ENCODE measurements at regions not wholly inside any gene's neighbourhood (a gene's known extent, or its start where the extent isn't known, plus 50 kb on each side); places are given as distances from the start of the nearest gene placed in this dataset.

DNA sequence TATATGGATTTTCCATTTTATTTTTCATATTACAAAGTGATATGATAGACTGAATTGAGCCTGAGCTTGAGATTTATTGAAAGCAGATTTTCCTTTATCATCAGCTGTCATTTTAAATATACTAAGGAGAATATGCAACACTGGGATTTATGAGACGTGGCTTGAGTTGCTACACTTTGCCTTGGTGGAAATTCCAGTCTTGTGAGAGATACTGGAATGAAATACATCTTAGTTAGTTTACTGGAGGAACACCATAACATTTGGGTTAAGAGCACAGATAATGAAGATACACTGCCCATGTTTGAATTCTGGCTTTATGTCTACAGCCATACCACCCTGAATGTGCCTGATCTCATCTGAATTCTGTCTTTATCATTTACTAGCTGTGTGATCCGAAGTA, 86.5 kb upstream of the IFNGR1 start:
- H3K36me3 ChIP-seq (ENCODE audit: control insufficient read depth, insufficient read depth, low read length) = no peaks in the 10 kb centered on the region
- TF ChIP-seq, protein P1, sequence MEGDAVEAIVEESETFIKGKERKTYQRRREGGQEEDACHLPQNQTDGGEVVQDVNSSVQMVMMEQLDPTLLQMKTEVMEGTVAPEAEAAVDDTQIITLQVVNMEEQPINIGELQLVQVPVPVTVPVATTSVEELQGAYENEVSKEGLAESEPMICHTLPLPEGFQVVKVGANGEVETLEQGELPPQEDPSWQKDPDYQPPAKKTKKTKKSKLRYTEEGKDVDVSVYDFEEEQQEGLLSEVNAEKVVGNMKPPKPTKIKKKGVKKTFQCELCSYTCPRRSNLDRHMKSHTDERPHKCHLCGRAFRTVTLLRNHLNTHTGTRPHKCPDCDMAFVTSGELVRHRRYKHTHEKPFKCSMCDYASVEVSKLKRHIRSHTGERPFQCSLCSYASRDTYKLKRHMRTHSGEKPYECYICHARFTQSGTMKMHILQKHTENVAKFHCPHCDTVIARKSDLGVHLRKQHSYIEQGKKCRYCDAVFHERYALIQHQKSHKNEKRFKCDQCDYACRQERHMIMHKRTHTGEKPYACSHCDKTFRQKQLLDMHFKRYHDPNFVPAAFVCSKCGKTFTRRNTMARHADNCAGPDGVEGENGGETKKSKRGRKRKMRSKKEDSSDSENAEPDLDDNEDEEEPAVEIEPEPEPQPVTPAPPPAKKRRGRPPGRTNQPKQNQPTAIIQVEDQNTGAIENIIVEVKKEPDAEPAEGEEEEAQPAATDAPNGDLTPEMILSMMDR (IDR thresholded peaks at IDR 0.05; ENCODE audit: insufficient read depth in 1 of 2, low read depth in 1 of 2, low read length in 1 of 2, severe bottlenecking in 1 of 2, unreplicated experiment in 1 of 2) = no peak
- Mint-ChIP-seq H3K27me3 (ENCODE audit: insufficient read depth, unreplicated experiment) (no peaks in the 10 kb centered on the region), H3K4me3 (ENCODE audit: unreplicated experiment) (no peak overlapping the region), H3K9me3 (ENCODE audit: unreplicated experiment) (peaks cover 10% of the 10 kb centered on the region), H3K4me1 (ENCODE audit: low read depth, unreplicated experiment) (no peaks in the 10 kb centered on the region), H3K36me3 (ENCODE audit: insufficient read depth, unreplicated experiment) (no peaks in the 10 kb centered on the region), H3K27ac (ENCODE audit: unreplicated experiment) (no peak overlapping the region)
- intact Hi-C loops (cut with micrococcal nuclease; ENCODE audit: unreplicated experiment) = no loop called here
- H3K4me1 ChIP-seq = no peaks in the 10 kb centered on the region
- H3K27me3 ChIP-seq (replicated peaks; ENCODE audit: control insufficient read depth, insufficient read depth, low read length) = no peaks in the 10 kb centered on the region
- no peak overlapping the region for H3K4me3 ChIP-seq (ENCODE audit: low read depth, low read length)
- H3K9me3 ChIP-seq = no peaks in the 10 kb centered on the region
- BruUV-seq (replicated peaks) = no TSS peak
- no peak for DNase-seq
- POLR2A ChIA-PET = no interaction called here
- CTCF ChIA-PET = no interaction called here

DNA sequence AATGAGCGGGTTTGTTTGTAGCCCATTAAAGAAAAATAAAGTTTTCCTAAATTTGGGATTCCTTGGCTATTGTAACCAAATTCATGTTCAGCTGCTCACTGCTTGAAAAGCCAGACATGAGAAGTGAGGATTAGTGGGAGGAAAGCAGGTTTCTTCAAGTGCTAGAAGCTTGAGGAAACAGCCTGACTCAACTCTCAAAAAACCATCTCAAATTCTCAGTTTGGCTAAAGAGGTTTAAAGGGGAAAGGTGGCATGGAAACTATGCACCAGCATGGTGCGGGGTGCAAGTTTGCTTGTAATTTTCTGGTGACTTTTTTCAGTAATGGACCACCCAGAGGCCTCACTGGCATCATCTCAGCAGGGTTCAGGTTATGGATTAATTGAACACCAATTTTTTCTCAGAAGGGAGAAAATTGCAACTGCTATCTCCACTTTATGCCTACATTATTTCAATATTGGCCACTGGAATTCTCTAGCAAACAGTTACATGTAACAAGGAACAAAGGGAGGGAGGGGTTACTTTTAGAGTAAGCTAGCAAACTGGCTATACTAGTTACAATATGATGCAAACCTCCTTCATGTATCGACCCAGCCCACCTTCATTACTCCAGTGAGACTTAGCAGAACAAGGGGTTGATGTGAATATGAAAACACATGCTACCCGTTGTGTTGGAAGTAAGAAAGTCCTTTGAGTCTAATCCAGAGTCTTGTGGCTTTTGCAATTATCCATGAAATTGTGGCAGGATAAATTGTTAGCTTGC, 85.0 kb upstream of the IFNGR1 start:
- no peaks in the 10 kb centered on the region for H3K4me1 Mint-ChIP-seq (ENCODE audit: low read depth, unreplicated experiment)
- TF ChIP-seq, protein P1 (IDR thresholded peaks at IDR 0.05; ENCODE audit: insufficient read depth in 1 of 2, low read depth in 1 of 2, low read length in 1 of 2, severe bottlenecking in 1 of 2, unreplicated experiment in 1 of 2) = no peak
- no peaks in the 10 kb centered on the region for H3K36me3 ChIP-seq (ENCODE audit: control insufficient read depth, insufficient read depth, low read length)
- H3K4me3 ChIP-seq (ENCODE audit: low read depth, low read length) = no peak overlapping the region
- no peaks in the 10 kb centered on the region for H3K36me3 Mint-ChIP-seq (ENCODE audit: insufficient read depth, unreplicated experiment)
- no peaks in the 10 kb centered on the region for H3K4me1 ChIP-seq
- BruUV-seq (replicated peaks) = no TSS peak
- peaks cover 10% of the 10 kb centered on the region for H3K9me3 Mint-ChIP-seq (ENCODE audit: unreplicated experiment)
- no peaks in the 10 kb centered on the region for H3K9me3 ChIP-seq
- ChIA-PET CTCF (no interaction called here), POLR2A (no interaction called here)
- no peaks in the 10 kb centered on the region for H3K27me3 Mint-ChIP-seq (ENCODE audit: insufficient read depth, unreplicated experiment)
- no peak for DNase-seq
- intact Hi-C loops (cut with micrococcal nuclease; ENCODE audit: unreplicated experiment) = no loop called here
- no peak overlapping the region for H3K27ac Mint-ChIP-seq (ENCODE audit: unreplicated experiment)
- H3K27me3 ChIP-seq (replicated peaks; ENCODE audit: control insufficient read depth, insufficient read depth, low read length) = no peaks in the 10 kb centered on the region
- no peak overlapping the region for H3K4me3 Mint-ChIP-seq (ENCODE audit: unreplicated experiment)

DNA sequence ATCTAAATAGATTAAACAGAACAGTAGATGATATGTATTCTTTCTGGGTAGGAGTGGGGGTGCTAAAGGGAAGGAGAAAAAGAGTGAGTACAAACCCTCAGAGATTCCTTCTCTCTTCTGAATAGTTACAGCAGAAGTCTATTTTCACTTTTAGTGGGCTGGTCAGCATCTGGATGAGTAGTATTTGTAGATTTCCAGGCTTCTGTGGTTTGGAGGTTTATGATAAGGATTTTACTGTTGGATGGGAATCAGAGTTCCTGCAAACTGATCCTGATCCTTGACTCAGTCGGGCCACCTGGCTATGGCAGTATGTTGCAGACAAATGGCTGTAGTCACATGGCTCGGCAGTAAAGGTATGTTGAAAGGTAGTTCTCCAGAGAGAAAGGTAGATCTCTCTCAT, 84.3 kb upstream of the IFNGR1 start:
- peaks cover 10% of the 10 kb centered on the region for H3K9me3 Mint-ChIP-seq (ENCODE audit: unreplicated experiment)
- DNase-seq = no peak
- no peaks in the 10 kb centered on the region for H3K9me3 ChIP-seq
- TF ChIP-seq, protein P1 (IDR thresholded peaks at IDR 0.05; ENCODE audit: insufficient read depth in 1 of 2, low read depth in 1 of 2, low read length in 1 of 2, severe bottlenecking in 1 of 2, unreplicated experiment in 1 of 2) = no peak
- no peaks in the 10 kb centered on the region for H3K36me3 Mint-ChIP-seq (ENCODE audit: insufficient read depth, unreplicated experiment)
- H3K4me3 ChIP-seq (ENCODE audit: low read depth, low read length) = no peak overlapping the region
- no peaks in the 10 kb centered on the region for H3K27me3 ChIP-seq (replicated peaks; ENCODE audit: control insufficient read depth, insufficient read depth, low read length)
- intact Hi-C loops (cut with micrococcal nuclease; ENCODE audit: unreplicated experiment) = no loop called here
- no peak overlapping the region for H3K27ac Mint-ChIP-seq (ENCODE audit: unreplicated experiment)
- H3K4me1 ChIP-seq = no peaks in the 10 kb centered on the region
- ChIA-PET POLR2A (no interaction called here), CTCF (no interaction called here)
- no peaks in the 10 kb centered on the region for H3K4me1 Mint-ChIP-seq (ENCODE audit: low read depth, unreplicated experiment)
- H3K36me3 ChIP-seq (ENCODE audit: control insufficient read depth, insufficient read depth, low read length) = no peaks in the 10 kb centered on the region
- H3K4me3 Mint-ChIP-seq (ENCODE audit: unreplicated experiment) = no peak overlapping the region
- no peaks in the 10 kb centered on the region for H3K27me3 Mint-ChIP-seq (ENCODE audit: insufficient read depth, unreplicated experiment)
- no TSS peak for BruUV-seq (replicated peaks)

Data from Caco-2 (cell line).